ENCODE measurements at regions not wholly inside any gene's neighbourhood (a gene's known extent, or its start where the extent isn't known, plus 50 kb on each side); places are given as distances from the start of the nearest gene placed in this dataset.

DNA sequence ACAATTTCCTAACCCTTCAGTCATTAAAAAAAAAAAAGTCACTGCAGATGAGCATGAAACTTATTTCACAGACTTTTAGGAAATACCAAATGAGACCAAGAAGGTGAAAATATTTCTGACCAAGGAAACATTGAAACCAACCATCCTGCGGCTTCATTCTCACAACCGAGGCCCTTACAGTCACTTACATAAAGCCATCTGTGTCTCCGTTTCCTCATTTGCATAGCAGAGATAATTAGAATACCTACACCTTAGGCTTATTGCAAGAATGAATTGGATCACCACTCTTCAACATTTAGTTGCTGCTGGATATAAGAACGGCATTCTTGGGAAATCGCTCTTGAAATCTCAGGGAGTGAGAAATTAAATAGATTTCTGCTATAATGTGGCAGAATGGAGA is 356.2 kb downstream of the HS3ST1 start:
- TF ChIP-seq, protein P1, sequence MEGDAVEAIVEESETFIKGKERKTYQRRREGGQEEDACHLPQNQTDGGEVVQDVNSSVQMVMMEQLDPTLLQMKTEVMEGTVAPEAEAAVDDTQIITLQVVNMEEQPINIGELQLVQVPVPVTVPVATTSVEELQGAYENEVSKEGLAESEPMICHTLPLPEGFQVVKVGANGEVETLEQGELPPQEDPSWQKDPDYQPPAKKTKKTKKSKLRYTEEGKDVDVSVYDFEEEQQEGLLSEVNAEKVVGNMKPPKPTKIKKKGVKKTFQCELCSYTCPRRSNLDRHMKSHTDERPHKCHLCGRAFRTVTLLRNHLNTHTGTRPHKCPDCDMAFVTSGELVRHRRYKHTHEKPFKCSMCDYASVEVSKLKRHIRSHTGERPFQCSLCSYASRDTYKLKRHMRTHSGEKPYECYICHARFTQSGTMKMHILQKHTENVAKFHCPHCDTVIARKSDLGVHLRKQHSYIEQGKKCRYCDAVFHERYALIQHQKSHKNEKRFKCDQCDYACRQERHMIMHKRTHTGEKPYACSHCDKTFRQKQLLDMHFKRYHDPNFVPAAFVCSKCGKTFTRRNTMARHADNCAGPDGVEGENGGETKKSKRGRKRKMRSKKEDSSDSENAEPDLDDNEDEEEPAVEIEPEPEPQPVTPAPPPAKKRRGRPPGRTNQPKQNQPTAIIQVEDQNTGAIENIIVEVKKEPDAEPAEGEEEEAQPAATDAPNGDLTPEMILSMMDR (IDR thresholded peaks at IDR 0.05), result no peak
- TF ChIP-seq POLR2A (IDR thresholded peaks at IDR 0.05), result no peak
